IMR-90 (cell line): ENCODE measurements at regions not wholly inside any gene's neighbourhood (a gene's known extent, or its start where the extent isn't known, plus 50 kb on each side); places are given as distances from the start of the nearest gene placed in this dataset.

ENCODE experiments used
- ATAC-seq: fragments of 200-7000 bp; cut with Tn5 transposase; 2 replicates; pipeline ENCODE4 v1.9.1; 2020; ENCODE audit warnings: low read depth, mild to moderate bottlenecking, moderate library complexity
- BruUV-seq: library from RNA; stranded (reverse); fragments of 400-500 nt; replicated peaks from 2 replicates; lab custom pipeline; 2021; lab: Mats Ljungman, UMichigan
- CTCF ChIA-PET: fragments of 300-600 bp; formaldehyde crosslinking; extraction: SDS; loops from one replicate; lab custom pipeline; 2021; ENCODE audit warnings: antibody characterized with exemption; lab: Yijun Ruan, JAX
- POLR2A ChIA-PET: fragments of 300-600 bp; sonication (Branson Sonifier 250); formaldehyde crosslinking; loops from one replicate; lab custom pipeline; 2022; ENCODE audit warnings: antibody characterized with exemption; ENCODE audit not compliant: unreplicated experiment; lab: Charles Lee
- DNase-seq: peaks from one replicate; pipeline ENCODE4 v3.0.0; 2013
- H2AFZ ChIP-seq: replicated peaks from 2 replicates; pipeline ENCODE3; 2013; ENCODE audit warnings: low read length, mild to moderate bottlenecking; ENCODE audit not compliant: poor library complexity
- H2AK5ac ChIP-seq: 2 replicates; pipeline ENCODE4 v1.6.1; 2013; ENCODE audit warnings: low read depth, low read length, inconsistent platforms
- H2AK9ac ChIP-seq: replicated peaks from 2 replicates; pipeline ENCODE3; 2013; ENCODE audit warnings: mild to moderate bottlenecking, low read depth, low read length, moderate library complexity; ENCODE audit not compliant: poor library complexity
- H2BK120ac ChIP-seq: 2 replicates; pipeline ENCODE4 v1.6.1; 2013; ENCODE audit warnings: low read depth, low read length, inconsistent platforms
- H2BK15ac ChIP-seq: 3 replicates; pipeline ENCODE4 v1.6.1; 2013; ENCODE audit warnings: low read depth, low read length, inconsistent platforms
- H2BK20ac ChIP-seq: 2 replicates; pipeline ENCODE4 v1.6.1; 2013; ENCODE audit warnings: low read depth, mild to moderate bottlenecking, inconsistent platforms, low read length, moderate library complexity
- H2BK5ac ChIP-seq: 2 replicates; pipeline ENCODE4 v1.6.1; 2013; ENCODE audit warnings: mild to moderate bottlenecking, low read depth, low read length, inconsistent platforms; ENCODE audit not compliant: poor library complexity, severe bottlenecking
- H3K14ac ChIP-seq: replicated peaks from 2 replicates; pipeline ENCODE4 v1.6.1; 2013; ENCODE audit warnings: low read depth, low read length, inconsistent platforms
- H3K18ac ChIP-seq: 2 replicates; pipeline ENCODE4 v1.6.1; 2013; ENCODE audit warnings: low read depth, low read length, control low read depth
- H3K23ac ChIP-seq: 2 replicates; pipeline ENCODE4 v1.6.1; 2013; ENCODE audit warnings: low read depth, low read length, inconsistent platforms
- H3K27ac ChIP-seq: 2 replicates; pipeline ENCODE4 v1.5.1; 2013; ENCODE audit warnings: mild to moderate bottlenecking, control low read depth, low read length; ENCODE audit not compliant: insufficient read depth
- H3K27me3 ChIP-seq: 2 replicates; pipeline ENCODE4 v1.6.1; 2013; ENCODE audit warnings: low read length; ENCODE audit not compliant: control insufficient read depth, insufficient read depth
- H3K36me3 ChIP-seq: 2 replicates; pipeline ENCODE4 v1.6.1; 2013; ENCODE audit warnings: low read length, mixed read lengths; ENCODE audit not compliant: control insufficient read depth, insufficient read depth
- H3K4ac ChIP-seq: 2 replicates; pipeline ENCODE4 v1.6.1; 2013; ENCODE audit warnings: low read depth, low read length, inconsistent platforms
- H3K4me1 ChIP-seq: 2 replicates; pipeline ENCODE4 v1.6.1; 2013; ENCODE audit warnings: low read length, mixed read lengths; ENCODE audit not compliant: control insufficient read depth, insufficient read depth
- H3K4me2 ChIP-seq: 2 replicates; pipeline ENCODE4 v1.6.1; 2013; ENCODE audit warnings: low read depth, mild to moderate bottlenecking, control low read depth, low read length, moderate library complexity
- H3K4me3 ChIP-seq: 2 replicates; pipeline ENCODE4 v1.5.1; 2013; ENCODE audit warnings: low read depth, mild to moderate bottlenecking, control low read depth, low read length, moderate library complexity; ENCODE audit not compliant: insufficient read depth
- H3K56ac ChIP-seq: 2 replicates; pipeline ENCODE4 v1.6.1; 2013; ENCODE audit warnings: low read length, inconsistent platforms; ENCODE audit not compliant: insufficient read depth; ENCODE audit errors: extremely low read depth
- H3K79me1 ChIP-seq, 2 experiments: 2 replicates each; pipeline ENCODE4 v1.6.1; 2013; ENCODE audit warnings: low read length in 2 of 2, inconsistent platforms in 1 of 2, low read depth in 1 of 2
- H3K9ac ChIP-seq: 2 replicates; pipeline ENCODE4 v1.6.1; 2013; ENCODE audit warnings: low read depth, low read length, control low read depth
- H3K9me1 ChIP-seq: 2 replicates; pipeline ENCODE4 v1.6.1; 2013; ENCODE audit warnings: low read length, inconsistent platforms; ENCODE audit not compliant: insufficient read depth
- H3K9me3 ChIP-seq: 2 replicates; pipeline ENCODE4 v1.6.1; 2013; ENCODE audit warnings: low read length; ENCODE audit not compliant: control insufficient read depth, insufficient read depth
- H4K20me1 ChIP-seq: 2 replicates; pipeline ENCODE4 v1.6.1; 2013; ENCODE audit warnings: low read length, inconsistent platforms; ENCODE audit not compliant: insufficient read depth
- H4K5ac ChIP-seq: 2 replicates; pipeline ENCODE4 v1.6.1; 2013; ENCODE audit warnings: mild to moderate bottlenecking, low read depth, low read length, control low read depth
- H4K8ac ChIP-seq, 2 experiments: 2 replicates each; pipeline ENCODE4 v1.6.1; 2013; ENCODE audit warnings: low read depth in 2 of 2, low read length in 2 of 2, control low read depth in 1 of 2, inconsistent platforms in 1 of 2
- H4K91ac ChIP-seq: 2 replicates; pipeline ENCODE4 v1.6.1; 2013; ENCODE audit warnings: low read depth, low read length, inconsistent platforms; ENCODE audit not compliant: insufficient read depth
- BHLHE40 ChIP-seq: fragments of 150-350 bp; IDR thresholded peaks from 2 replicates; pipeline ENCODE4 v1.6.1; 2016; ENCODE audit warnings: mild to moderate bottlenecking, low read depth, low read length
- CEBPB ChIP-seq: IDR thresholded peaks from 2 replicates; pipeline ENCODE4 v1.6.1; 2012; ENCODE audit warnings: low read depth, low read length, improper control_type of control experiment
- CHD1 ChIP-seq: IDR thresholded peaks from 2 replicates; pipeline ENCODE4 v1.6.1; 2012; ENCODE audit warnings: low read depth, low read length, improper control_type of control experiment
- CTCF ChIP-seq: conservative IDR thresholded peaks from 2 replicates; pipeline ENCODE4 v1.5.1; 2012; ENCODE audit warnings: mild to moderate bottlenecking, low read depth, low read length, improper control_type of control experiment
- ELK1 ChIP-seq: fragments of 150-350 bp; IDR thresholded peaks from 2 replicates; pipeline ENCODE4 v1.6.1; 2016; ENCODE audit warnings: low read depth, mild to moderate bottlenecking, low read length, moderate library complexity, borderline replicate concordance
- FOS ChIP-seq: fragments of 150-350 bp; IDR thresholded peaks from 2 replicates; pipeline ENCODE4 v1.6.1; 2016; ENCODE audit warnings: low read depth, low read length
- MAFK ChIP-seq: IDR thresholded peaks from 2 replicates; pipeline ENCODE4 v1.6.1; 2012; ENCODE audit warnings: low read depth, low read length, improper control_type of control experiment
- MAZ ChIP-seq: IDR thresholded peaks from 2 replicates; pipeline ENCODE4 v1.6.1; 2012; ENCODE audit warnings: low read depth, mild to moderate bottlenecking, low read length, improper control_type of control experiment, moderate library complexity, borderline replicate concordance
- MXI1 ChIP-seq: IDR thresholded peaks from 2 replicates; pipeline ENCODE4 v1.6.1; 2012; ENCODE audit warnings: low read depth, mild to moderate bottlenecking, low read length, moderate library complexity, borderline replicate concordance
- NFE2L2 ChIP-seq: fragments of 150-350 bp; IDR thresholded peaks from 2 replicates; pipeline ENCODE4 v1.6.1; 2016; ENCODE audit warnings: low read depth, mild to moderate bottlenecking, low read length
- POLR2A ChIP-seq: IDR thresholded peaks from 2 replicates; pipeline ENCODE4 v1.6.1; 2012; ENCODE audit warnings: mild to moderate bottlenecking, low read depth, low read length
- RAD21 ChIP-seq: IDR thresholded peaks from 2 replicates; pipeline ENCODE4 v1.6.1; 2012; ENCODE audit warnings: low read length, improper control_type of control experiment
- RCOR1 ChIP-seq: IDR thresholded peaks from 2 replicates; pipeline ENCODE4 v1.6.1; 2012; ENCODE audit warnings: mild to moderate bottlenecking, low read length, improper control_type of control experiment; ENCODE audit not compliant: insufficient replicate concordance
- RFX5 ChIP-seq: IDR thresholded peaks from 2 replicates; pipeline ENCODE4 v1.8.0; 2012; ENCODE audit warnings: low read depth, mild to moderate bottlenecking, low read length, moderate library complexity
- SMC3 ChIP-seq: fragments of 150-350 bp; IDR thresholded peaks from 2 replicates; pipeline ENCODE4 v1.6.1; 2016; ENCODE audit warnings: low read depth, mild to moderate bottlenecking, antibody characterized with exemption, low read length, moderate library complexity
- WGBS, 2 experiments: methylation state at CpG; one replicate each; pipeline versions ENCODE4 v1.1.5 to v1.1.7; 2013; ENCODE audit warnings: missing lambda C conversion rate in 2 of 2; ENCODE audit not compliant: insufficient read length in 1 of 2; ENCODE audit errors: extremely low coverage in 2 of 2; 5-methylcytosine and 5-hydroxymethylcytosine counted together
- dilution Hi-C: fragments of 300-500 bp; cut with HindIII; formaldehyde crosslinking; loops from one replicate; pipeline ENCODE4 v1.14.3; 2018; ENCODE audit warnings: low sequenced_read_pairs; ENCODE audit not compliant: unreplicated experiment
- in situ Hi-C: fragments of 300-500 bp; cut with MboI; formaldehyde crosslinking; loops from 3 replicates; pipeline ENCODE4 v1.14.3; 2019; ENCODE audit warnings: low sequenced_read_pairs, inconsistent platforms, mixed read lengths
- intact Hi-C: fragments of 100-400 bp; cut with micrococcal nuclease; formaldehyde crosslinking; loops from 2 replicates; pipeline ENCODE4 v1.10.0; 2022
- TF ChIP-seq, protein P1 (sequence below): fragments of 150-350 bp; IDR thresholded peaks from 2 replicates; pipeline ENCODE4 v1.6.1; 2017; ENCODE audit warnings: mild to moderate bottlenecking, antibody characterized with exemption, low read length, low read depth

GRCh38 chr7:13093160-13093559 lies 405.7 kb downstream of the ARL4A start:
- Histone ChIP-seq H4K91ac (no peak overlapping the region), H4K20me1 (no peaks in the 10 kb centered on the region), H2BK5ac (no peak overlapping the region), H3K27ac (no peak overlapping the region), H3K27me3 (no peaks in the 10 kb centered on the region), H3K18ac (no peak overlapping the region), H2BK20ac (no peak overlapping the region), H2AK9ac (no peak overlapping the region), H3K79me1 (no peaks in the 10 kb centered on the region), H3K9ac (no peak overlapping the region), H3K4me2 (no peak overlapping the region), H2AFZ (no peak overlapping the region), H3K9me1 (no peaks in the 10 kb centered on the region), H3K4me1 (peaks cover 2% of the 10 kb centered on the region; the same call in 1 of the 2 replicates), H3K4ac (no peak overlapping the region), H2BK120ac (no peak overlapping the region), H3K23ac (no peak overlapping the region), H2AK5ac (no peak overlapping the region), H3K56ac (no peak overlapping the region), H3K4me3 (no peak overlapping the region), H2BK15ac (no peak overlapping the region), H4K8ac (no peak overlapping the region), H3K36me3 (no peaks in the 10 kb centered on the region), H4K5ac (no peak overlapping the region), H3K14ac (no peak overlapping the region), H3K9me3 (no peaks in the 10 kb centered on the region)
- intact Hi-C loops (loop anchor here (10.0 kb wide), 1 partner anchor 138 kb away; no protein-coding TSS in a partner anchor), dilution Hi-C loops (no loop called here), in situ Hi-C loops (no loop called here)
- no peak for DNase-seq
- 100% methylated on average over 1 of the region's 1 CpG; no CpG with 5 or more reads in 1 of the 2 experiments for WGBS, 2 experiments
- TF ChIP-seq MXI1 (no peak), FOS (no peak), RAD21 (no peak), ELK1 (no peak), CHD1 (no peak), RCOR1 (no peak), CEBPB (no peak), POLR2A (no peak), BHLHE40 (no peak), CTCF (no peak), MAFK (no peak), SMC3 (no peak), NFE2L2 (no peak), RFX5 (no peak), MAZ (no peak)
- TF ChIP-seq, protein P1, sequence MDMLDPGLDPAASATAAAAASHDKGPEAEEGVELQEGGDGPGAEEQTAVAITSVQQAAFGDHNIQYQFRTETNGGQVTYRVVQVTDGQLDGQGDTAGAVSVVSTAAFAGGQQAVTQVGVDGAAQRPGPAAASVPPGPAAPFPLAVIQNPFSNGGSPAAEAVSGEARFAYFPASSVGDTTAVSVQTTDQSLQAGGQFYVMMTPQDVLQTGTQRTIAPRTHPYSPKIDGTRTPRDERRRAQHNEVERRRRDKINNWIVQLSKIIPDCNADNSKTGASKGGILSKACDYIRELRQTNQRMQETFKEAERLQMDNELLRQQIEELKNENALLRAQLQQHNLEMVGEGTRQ = no peak
- no peak for ATAC-seq
- CTCF ChIA-PET = interaction anchor here (0.7 kb wide), 1 partner anchor 11 kb away, joined by 3 read pairs; no protein-coding TSS in a partner anchor
- no TSS peak for BruUV-seq
- POLR2A ChIA-PET = no interaction called here
